Suprapubic skin (tissue), 4 donors: ENCODE measurements at regions not wholly inside any gene's neighbourhood (a gene's known extent, or its start where the extent isn't known, plus 50 kb on each side); places are given as distances from the start of the nearest gene placed in this dataset.
A peak's percentile ranks its signal among the peaks of the same experiment; 100 is the strongest.

Experiments
- DNase-seq, 2 donors: peaks; one replicate each; pipeline ENCODE4 v3.0.0-alpha.2; 2019; ENCODE audit warnings: low spot score in 2 of 2
- H3K27ac ChIP-seq: fragments of 200-600 bp; sonication (generic); one replicate; pipeline ENCODE4 v1.5.1; 2019
- H3K27me3 ChIP-seq: fragments of 200-600 bp; sonication (generic); one replicate; pipeline ENCODE4 v1.5.1; 2019
- H3K36me3 ChIP-seq: fragments of 200-600 bp; sonication (generic); one replicate; pipeline ENCODE4 v1.5.1; 2019
- H3K4me1 ChIP-seq: fragments of 200-600 bp; sonication (generic); one replicate; pipeline ENCODE4 v1.5.1; 2019
- H3K4me3 ChIP-seq: fragments of 200-600 bp; sonication (generic); one replicate; pipeline ENCODE4 v1.5.1; 2019; ENCODE audit warnings: mild to moderate bottlenecking
- H3K9me3 ChIP-seq: fragments of 200-600 bp; sonication (generic); one replicate; pipeline ENCODE4 v1.5.1; 2019
- EP300 ChIP-seq: sonication (generic); formaldehyde crosslinking; IDR thresholded peaks from one replicate; pipeline ENCODE4 v1.6.1; 2017; ENCODE audit warnings: antibody characterized with exemption
- POLR2A ChIP-seq, 2 donors: fragments of 450-650 bp; IDR thresholded peaks; one replicate each; pipeline ENCODE4 v1.6.1; 2017; ENCODE audit warnings: antibody characterized with exemption in 2 of 2, mild to moderate bottlenecking in 2 of 2, moderate library complexity in 2 of 2
- POLR2AphosphoS5 ChIP-seq, 3 donors: sonication (generic); formaldehyde crosslinking; IDR thresholded peaks; one replicate each; pipeline ENCODE4 v1.6.1; 2017; ENCODE audit warnings: antibody characterized with exemption in 3 of 3
- WGBS: methylation state at CpG from one replicate; pipeline ENCODE4 v1.1.5; 2018; 5-methylcytosine and 5-hydroxymethylcytosine counted together
- TF ChIP-seq, protein P1 (sequence below), 2 donors: fragments of 200-600 bp in 1 of 2; fragments of 450-650 bp in 1 of 2; sonication (generic) in 1 of 2; IDR thresholded peaks; one replicate each; pipeline ENCODE4 v1.5.1; 2016 to 2019; ENCODE audit warnings: antibody characterized with exemption in 2 of 2, mild to moderate bottlenecking in 1 of 2, moderate library complexity in 1 of 2

DNA sequence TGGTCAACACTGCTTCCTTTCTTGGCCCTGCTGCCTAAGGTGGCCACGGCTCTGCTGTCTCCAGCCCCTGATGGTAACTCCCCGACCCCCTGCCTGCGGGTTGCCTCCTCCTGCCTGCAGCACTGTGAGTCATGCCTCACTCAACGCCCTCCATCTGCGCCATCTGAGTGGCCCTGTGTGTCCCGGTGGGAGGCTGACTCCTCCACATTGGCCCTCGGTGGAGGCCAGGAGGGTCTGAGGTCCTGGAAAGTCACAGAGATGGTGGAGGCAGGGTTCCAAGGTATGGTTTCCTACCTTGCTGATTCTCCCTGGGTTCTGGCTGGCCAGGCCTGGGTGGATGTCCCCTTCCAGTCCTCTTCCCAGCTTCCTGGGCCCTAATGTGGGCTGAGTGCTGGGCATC, 64.5 kb upstream of the ADAMTS2 start:
- H3K4me1 ChIP-seq = peaks cover 7% of the 10 kb centered on the region
- H3K9me3 ChIP-seq = no peaks in the 10 kb centered on the region
- no peak for TF ChIP-seq POLR2AphosphoS5 (IDR thresholded peaks at IDR 0.05)
- H3K27ac ChIP-seq = no peak overlapping the region
- DNase-seq = peak in 1 of 2 donors; percentile 74
- WGBS = 100% methylated on average over 3 of the region's 7 CpGs
- H3K4me3 ChIP-seq = no peak overlapping the region
- peaks cover 7% of the 10 kb centered on the region for H3K27me3 ChIP-seq
- H3K36me3 ChIP-seq = no peaks in the 10 kb centered on the region

DNA sequence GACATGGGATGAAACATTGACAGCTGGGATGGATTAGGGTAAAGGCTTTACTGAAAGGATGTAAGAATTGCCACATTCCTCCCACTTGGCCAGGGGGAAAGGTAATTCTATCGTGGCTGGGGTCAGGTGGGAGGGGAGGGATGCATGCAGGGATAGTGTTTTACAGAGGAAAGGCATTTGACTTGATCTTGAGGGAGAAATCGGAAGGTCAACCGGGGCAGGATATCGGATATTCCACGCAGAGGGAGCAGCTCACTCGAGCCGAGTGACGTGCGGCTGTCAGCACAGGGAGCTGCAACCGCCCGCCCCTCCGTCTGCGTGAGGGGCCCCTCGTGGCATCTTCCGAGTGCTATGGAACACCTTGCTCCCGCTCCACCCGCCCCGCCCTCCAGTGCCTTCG, 63.4 kb upstream of the ADAMTS2 start:
- TF ChIP-seq POLR2AphosphoS5 (IDR thresholded peaks at IDR 0.05) = no peak
- no peak for TF ChIP-seq POLR2A (IDR thresholded peaks at IDR 0.05)
- no peak for TF ChIP-seq EP300
- TF ChIP-seq, protein P1, sequence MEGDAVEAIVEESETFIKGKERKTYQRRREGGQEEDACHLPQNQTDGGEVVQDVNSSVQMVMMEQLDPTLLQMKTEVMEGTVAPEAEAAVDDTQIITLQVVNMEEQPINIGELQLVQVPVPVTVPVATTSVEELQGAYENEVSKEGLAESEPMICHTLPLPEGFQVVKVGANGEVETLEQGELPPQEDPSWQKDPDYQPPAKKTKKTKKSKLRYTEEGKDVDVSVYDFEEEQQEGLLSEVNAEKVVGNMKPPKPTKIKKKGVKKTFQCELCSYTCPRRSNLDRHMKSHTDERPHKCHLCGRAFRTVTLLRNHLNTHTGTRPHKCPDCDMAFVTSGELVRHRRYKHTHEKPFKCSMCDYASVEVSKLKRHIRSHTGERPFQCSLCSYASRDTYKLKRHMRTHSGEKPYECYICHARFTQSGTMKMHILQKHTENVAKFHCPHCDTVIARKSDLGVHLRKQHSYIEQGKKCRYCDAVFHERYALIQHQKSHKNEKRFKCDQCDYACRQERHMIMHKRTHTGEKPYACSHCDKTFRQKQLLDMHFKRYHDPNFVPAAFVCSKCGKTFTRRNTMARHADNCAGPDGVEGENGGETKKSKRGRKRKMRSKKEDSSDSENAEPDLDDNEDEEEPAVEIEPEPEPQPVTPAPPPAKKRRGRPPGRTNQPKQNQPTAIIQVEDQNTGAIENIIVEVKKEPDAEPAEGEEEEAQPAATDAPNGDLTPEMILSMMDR (IDR thresholded peaks at IDR 0.05) = no peak
- Histone ChIP-seq H3K9me3 (no peaks in the 10 kb centered on the region), H3K4me3 (no peak overlapping the region), H3K4me1 (peaks cover 7% of the 10 kb centered on the region), H3K27me3 (no peaks in the 10 kb centered on the region), H3K36me3 (no peaks in the 10 kb centered on the region), H3K27ac (no peak overlapping the region)
- DNase-seq = peak in 1 of 2 donors; percentile 49
- WGBS = 77% methylated on average over 19 of the region's 19 CpGs

DNA sequence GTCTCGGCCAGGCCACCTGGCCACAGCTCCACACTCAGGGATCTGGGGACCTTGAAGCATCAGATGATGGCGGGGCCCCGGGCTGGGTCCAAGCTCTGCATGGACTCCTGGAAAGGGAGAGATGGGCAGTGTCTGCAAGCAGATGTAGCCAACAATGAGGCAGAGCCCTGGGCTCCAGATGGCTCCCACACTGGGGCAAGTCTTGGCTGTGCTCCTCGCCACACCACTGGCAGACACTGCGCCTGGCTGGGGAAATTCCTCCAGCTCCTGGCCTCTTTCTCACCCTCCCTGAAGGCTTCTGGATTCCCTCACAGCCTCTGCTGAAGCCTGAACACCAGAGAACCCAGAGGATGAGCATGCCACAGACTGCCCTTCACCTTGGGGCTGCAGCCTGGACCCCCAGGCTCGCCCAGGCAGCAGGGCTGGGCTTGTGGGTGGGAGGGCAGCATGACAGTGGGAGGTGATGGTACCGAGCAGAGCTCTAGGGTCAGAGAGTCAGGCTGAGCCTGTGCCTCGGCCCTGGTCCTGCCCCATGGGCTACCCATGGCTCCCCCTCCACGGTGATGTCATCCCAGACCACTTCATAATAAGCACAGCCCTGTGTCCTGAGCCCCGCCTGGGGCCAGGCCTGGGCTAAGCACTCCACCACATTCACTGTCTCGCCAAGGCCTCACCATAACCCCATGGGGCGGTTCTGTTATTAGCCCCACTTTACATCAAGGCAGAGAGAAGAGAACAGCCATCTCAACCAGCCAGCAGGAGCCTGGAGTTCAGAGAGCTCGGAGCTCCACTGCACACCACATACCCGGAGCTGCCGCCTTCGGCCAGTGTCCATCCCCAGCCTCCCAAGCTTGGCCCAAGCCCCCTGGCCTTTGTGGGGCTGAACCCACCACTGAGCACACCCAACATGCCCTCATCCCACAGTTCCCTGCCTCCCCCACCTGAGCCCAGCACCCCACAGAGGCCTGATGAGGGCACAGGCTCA, 62.2 kb upstream of the ADAMTS2 start:
- H3K36me3 ChIP-seq = no peaks in the 10 kb centered on the region
- DNase-seq = peak in 1 of 2 donors; percentile 79
- H3K4me3 ChIP-seq = no peak overlapping the region
- H3K27me3 ChIP-seq = no peaks in the 10 kb centered on the region
- peaks cover 7% of the 10 kb centered on the region for H3K4me1 ChIP-seq
- TF ChIP-seq, protein P1 (IDR thresholded peaks at IDR 0.05) = no peak
- TF ChIP-seq EP300 (no peak), POLR2AphosphoS5 (IDR thresholded peaks at IDR 0.05) (no peak), POLR2A (IDR thresholded peaks at IDR 0.05) (no peak)
- H3K27ac ChIP-seq = no peak overlapping the region
- H3K9me3 ChIP-seq = no peaks in the 10 kb centered on the region
- WGBS = 74% methylated on average over 10 of the region's 16 CpGs

DNA sequence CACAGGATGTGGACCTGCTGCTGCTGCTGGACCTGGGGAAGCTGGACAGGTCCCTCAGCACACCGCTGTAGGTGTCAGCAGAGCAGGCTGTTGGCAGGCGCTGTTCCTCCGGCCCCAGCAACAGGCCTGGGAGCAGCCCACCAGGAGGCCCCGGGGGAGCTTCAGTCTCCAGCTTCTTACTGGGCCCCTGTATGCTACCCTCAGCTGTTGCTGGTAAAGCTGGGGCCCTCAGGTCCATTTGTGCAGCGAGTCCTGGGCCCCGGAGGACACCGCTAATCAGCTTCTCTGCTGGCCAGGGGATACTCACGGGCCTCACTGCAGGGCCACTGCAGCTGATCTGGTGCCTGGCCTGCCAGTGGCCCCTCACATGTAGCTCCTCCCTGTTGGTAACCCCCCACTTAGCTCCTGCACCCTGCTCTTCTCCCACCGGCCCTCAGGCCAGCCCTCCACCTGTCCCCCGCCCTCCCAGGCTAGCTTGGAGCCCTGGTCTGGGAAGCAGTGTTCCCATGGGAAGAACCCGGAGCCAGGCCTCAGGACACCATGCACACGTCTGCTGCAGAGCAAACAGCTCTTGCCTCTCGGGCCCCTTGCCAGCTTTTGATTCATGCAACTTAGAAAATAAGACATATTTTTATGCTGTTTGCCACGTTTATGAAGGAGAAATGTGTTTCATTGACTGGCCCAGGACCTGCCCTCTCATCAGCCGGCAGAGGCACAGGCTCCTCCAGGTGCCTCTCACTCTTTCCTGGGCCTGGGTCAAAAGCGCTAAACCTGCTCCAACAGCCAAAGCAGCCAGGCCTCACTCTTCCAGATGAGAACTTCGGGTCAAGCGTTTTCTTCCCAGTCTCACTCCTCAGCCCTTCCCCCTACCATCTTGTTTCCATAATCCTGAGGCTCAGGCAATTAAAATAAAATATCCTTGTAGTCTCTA, 61.0 kb upstream of the ADAMTS2 start:
- Histone ChIP-seq H3K36me3 (no peaks in the 10 kb centered on the region), H3K9me3 (no peaks in the 10 kb centered on the region), H3K27me3 (no peaks in the 10 kb centered on the region), H3K27ac (no peak overlapping the region), H3K4me3 (no peak overlapping the region), H3K4me1 (peaks cover 7% of the 10 kb centered on the region)
- TF ChIP-seq POLR2A (IDR thresholded peaks at IDR 0.05) = no peak
- TF ChIP-seq, protein P1 (IDR thresholded peaks at IDR 0.05) = no peak
- no peak for TF ChIP-seq EP300
- TF ChIP-seq POLR2AphosphoS5 (IDR thresholded peaks at IDR 0.05) = no peak
- 52% methylated on average over 14 of the region's 18 CpGs for WGBS
- peak in 1 of 2 donors; percentile 77 for DNase-seq

DNA sequence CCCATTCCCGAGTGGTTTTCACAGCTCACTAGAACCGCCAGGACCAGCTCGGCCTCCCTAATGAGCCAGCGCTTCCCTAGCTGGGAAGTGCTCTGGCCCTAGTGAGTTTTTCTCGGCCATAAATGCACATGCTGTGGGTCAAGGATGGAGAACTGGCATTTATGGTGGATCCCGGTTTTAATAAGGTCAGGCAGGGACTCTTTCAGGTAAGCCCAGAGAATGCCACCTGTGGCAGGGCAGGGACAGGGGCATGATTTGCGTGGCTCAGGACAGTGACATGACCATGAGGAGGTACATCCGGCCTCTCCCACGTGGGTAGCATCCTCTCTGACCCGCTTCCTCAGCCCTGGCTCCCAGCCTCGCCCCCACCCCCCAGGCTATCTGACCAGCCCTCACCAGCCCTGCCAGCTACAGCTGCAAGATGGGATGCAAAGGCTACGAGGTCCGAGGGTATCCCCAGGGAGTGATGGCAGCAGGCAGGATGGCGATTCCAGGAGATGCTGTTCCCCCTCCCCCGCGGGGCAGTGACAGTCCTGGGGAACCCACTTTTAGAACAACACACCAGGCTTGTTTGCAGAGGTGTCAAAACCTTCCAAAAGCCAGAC, 60.3 kb upstream of the ADAMTS2 start:
- TF ChIP-seq POLR2A (IDR thresholded peaks at IDR 0.05) = no peak
- no peak for TF ChIP-seq POLR2AphosphoS5 (IDR thresholded peaks at IDR 0.05)
- Histone ChIP-seq H3K36me3 (no peaks in the 10 kb centered on the region), H3K9me3 (no peaks in the 10 kb centered on the region), H3K4me1 (peaks cover 7% of the 10 kb centered on the region), H3K4me3 (no peak overlapping the region), H3K27ac (no peak overlapping the region), H3K27me3 (no peaks in the 10 kb centered on the region)
- WGBS = 83% methylated on average over 11 of the region's 16 CpGs
- peak in 1 of 2 donors; percentile 65 for DNase-seq
